Esophagus squamous epithelium (tissue), 5 donors: ENCODE measurements at regions not wholly inside any gene's neighbourhood (a gene's known extent, or its start where the extent isn't known, plus 50 kb on each side); places are given as distances from the start of the nearest gene placed in this dataset.

ENCODE experiments used
- DNase-seq: peaks from one replicate; lab custom pipeline; 2025; lab: John Stamatoyannopoulos, UW
- H3K27ac ChIP-seq, 4 donors: fragments of 200-600 bp; sonication (generic); one replicate each; pipeline ENCODE4 v1.5.1; 2016 to 2019; ENCODE audit warnings: mild to moderate bottlenecking in 1 of 4
- H3K27me3 ChIP-seq, 4 donors: fragments of 200-600 bp; sonication (generic); 1 replicate in 3 of 4; 2 replicates in 1 of 4; pipeline versions ENCODE4 v1.5.1 to v1.6.0; 2017 to 2021; ENCODE audit warnings: antibody characterized with exemption in 1 of 4
- H3K36me3 ChIP-seq, 3 donors: fragments of 200-600 bp; sonication (generic); one replicate each; pipeline ENCODE4 v1.5.1; 2016 to 2019
- H3K4me1 ChIP-seq, 3 donors: fragments of 200-600 bp; sonication (generic); one replicate each; pipeline ENCODE4 v1.5.1; 2017 to 2019
- H3K4me3 ChIP-seq, 4 donors: fragments of 200-600 bp; sonication (generic); 1 replicate in 3 of 4; 2 replicates in 1 of 4; pipeline ENCODE4 v1.5.1; 2016 to 2019; ENCODE audit warnings: mild to moderate bottlenecking in 2 of 4, moderate library complexity in 1 of 4
- H3K9me3 ChIP-seq, 3 donors: fragments of 200-600 bp; sonication (generic); one replicate each; pipeline ENCODE4 v1.5.1; 2016 to 2019
- POLR2A ChIP-seq, 4 donors: fragments of 450-650 bp; IDR thresholded peaks; one replicate each; pipeline ENCODE4 v1.6.1; 2017; ENCODE audit warnings: antibody characterized with exemption in 4 of 4, mild to moderate bottlenecking in 4 of 4, moderate library complexity in 3 of 4
- WGBS, 2 donors: methylation state at CpG; one replicate each; pipeline ENCODE4 v1.1.5; 2018; 5-methylcytosine and 5-hydroxymethylcytosine counted together
- intact Hi-C: fragments of 100-400 bp; cut with DNase I; formaldehyde crosslinking; loops from one replicate; pipeline ENCODE4 v1.15.0; 2022
- TF ChIP-seq, protein P1 (sequence below), 6 experiments: fragments of 450-650 bp in 4 of 6; fragments of 200-600 bp in 2 of 6; sonication (generic) in 2 of 6; IDR thresholded peaks; one replicate each; pipeline ENCODE4 v1.5.1; 2016 to 2019; ENCODE audit warnings: antibody characterized with exemption in 6 of 6, mild to moderate bottlenecking in 4 of 6, moderate library complexity in 4 of 6
- donor health status: DM: yes; HTN: yes; CAD: no.

DNA sequence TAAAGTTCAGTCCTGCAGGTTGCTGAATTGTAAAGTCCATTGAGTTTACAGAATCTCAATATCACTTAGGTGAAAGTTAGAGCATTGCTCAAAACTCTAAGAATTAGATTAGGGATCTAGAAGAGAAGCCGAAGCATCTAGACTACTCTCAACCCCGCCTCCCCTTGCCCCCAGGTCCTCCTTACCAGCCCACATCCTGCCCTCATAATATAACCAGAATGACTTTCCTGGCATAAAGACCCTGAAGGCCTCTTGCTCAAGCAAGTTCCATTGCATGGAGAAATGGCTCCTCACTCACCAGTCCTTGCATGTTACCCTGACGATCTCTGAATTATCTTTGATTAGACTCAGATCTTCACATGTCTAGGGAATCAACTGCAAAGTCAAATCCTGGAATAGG lies 78.8 kb downstream of the SPATA31C2 start:
- H3K27ac ChIP-seq = no peak overlapping the region
- 72 to 82% methylated on average over 2 to 3 of the region's 3 CpGs for WGBS, 2 donors
- no peaks in the 10 kb centered on the region for H3K27me3 ChIP-seq
- no peaks in the 10 kb centered on the region for H3K9me3 ChIP-seq
- DNase-seq = no peak
- no peak for TF ChIP-seq POLR2A (IDR thresholded peaks at IDR 0.05)
- TF ChIP-seq, protein P1, sequence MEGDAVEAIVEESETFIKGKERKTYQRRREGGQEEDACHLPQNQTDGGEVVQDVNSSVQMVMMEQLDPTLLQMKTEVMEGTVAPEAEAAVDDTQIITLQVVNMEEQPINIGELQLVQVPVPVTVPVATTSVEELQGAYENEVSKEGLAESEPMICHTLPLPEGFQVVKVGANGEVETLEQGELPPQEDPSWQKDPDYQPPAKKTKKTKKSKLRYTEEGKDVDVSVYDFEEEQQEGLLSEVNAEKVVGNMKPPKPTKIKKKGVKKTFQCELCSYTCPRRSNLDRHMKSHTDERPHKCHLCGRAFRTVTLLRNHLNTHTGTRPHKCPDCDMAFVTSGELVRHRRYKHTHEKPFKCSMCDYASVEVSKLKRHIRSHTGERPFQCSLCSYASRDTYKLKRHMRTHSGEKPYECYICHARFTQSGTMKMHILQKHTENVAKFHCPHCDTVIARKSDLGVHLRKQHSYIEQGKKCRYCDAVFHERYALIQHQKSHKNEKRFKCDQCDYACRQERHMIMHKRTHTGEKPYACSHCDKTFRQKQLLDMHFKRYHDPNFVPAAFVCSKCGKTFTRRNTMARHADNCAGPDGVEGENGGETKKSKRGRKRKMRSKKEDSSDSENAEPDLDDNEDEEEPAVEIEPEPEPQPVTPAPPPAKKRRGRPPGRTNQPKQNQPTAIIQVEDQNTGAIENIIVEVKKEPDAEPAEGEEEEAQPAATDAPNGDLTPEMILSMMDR (IDR thresholded peaks at IDR 0.05) = no peak
- H3K4me3 ChIP-seq = no peak overlapping the region
- H3K4me1 ChIP-seq = no peaks in the 10 kb centered on the region
- intact Hi-C loops = no loop called here
- H3K36me3 ChIP-seq = no peaks in the 10 kb centered on the region

DNA sequence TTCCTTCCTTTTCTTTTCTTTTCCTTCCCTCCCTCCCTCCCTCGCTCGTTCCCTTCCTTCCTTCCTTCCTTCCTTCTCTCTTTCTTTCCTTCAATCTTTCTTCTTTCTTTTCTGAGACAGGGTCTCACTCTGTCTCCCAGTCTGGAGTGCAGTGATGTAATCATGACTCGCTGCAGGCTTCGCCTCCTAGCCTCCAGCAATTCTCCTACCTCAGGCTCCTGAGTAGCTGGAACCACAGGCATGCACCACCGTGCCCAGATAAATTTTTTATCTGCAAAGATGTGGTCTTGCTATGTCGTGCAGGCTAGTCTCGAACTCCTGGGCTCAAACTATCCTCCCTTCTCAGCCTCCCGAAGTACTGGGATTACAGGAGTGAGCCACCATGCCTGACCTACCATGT lies 81.4 kb downstream of the SPATA31C2 start:
- no peak for DNase-seq

DNA sequence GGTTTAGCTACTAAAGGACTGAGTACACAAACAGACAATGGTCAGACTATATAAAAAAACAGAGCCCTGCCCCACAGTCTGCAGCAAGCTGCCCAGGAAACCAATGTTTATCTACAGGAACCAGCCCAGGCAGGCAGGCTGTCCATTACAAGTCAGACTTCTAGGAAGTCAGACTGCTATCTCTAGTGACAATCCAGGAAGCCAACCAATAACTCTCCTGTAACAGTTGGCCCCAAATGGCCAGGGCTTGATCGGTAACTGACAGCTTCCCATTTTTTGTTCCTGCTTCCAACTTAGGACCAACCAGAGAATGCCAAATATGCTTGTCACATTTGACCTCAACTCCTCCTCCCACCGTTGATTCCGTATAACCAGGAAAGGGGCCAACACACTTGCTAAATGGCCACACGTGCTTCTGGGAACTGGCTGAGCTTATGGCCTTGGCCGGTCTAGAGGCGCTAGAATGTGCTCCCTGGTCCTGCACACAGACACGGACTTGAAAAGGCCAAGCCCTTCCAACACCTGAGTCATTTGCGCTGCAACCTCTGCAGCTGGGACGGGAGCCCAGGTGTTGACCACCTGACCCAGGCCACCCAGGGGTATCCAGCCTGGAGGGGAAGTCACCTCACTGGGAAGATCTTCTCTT lies 79.6 kb upstream of the CDK20 start:
- intact Hi-C loops = no loop called here

More for the DNA sequence above, 81.4 kb downstream of the SPATA31C2 start:
- intact Hi-C loops = no loop called here
- Histone ChIP-seq H3K27ac (no peak overlapping the region), H3K4me1 (no peaks in the 10 kb centered on the region), H3K4me3 (no peak overlapping the region), H3K27me3 (no peaks in the 10 kb centered on the region), H3K9me3 (no peaks in the 10 kb centered on the region), H3K36me3 (no peaks in the 10 kb centered on the region)
- TF ChIP-seq, protein P1 (IDR thresholded peaks at IDR 0.05) = no peak
- no peak for TF ChIP-seq POLR2A (IDR thresholded peaks at IDR 0.05)
- 59 to 64% methylated on average over 8 of the region's 8 CpGs for WGBS, 2 donors

DNA sequence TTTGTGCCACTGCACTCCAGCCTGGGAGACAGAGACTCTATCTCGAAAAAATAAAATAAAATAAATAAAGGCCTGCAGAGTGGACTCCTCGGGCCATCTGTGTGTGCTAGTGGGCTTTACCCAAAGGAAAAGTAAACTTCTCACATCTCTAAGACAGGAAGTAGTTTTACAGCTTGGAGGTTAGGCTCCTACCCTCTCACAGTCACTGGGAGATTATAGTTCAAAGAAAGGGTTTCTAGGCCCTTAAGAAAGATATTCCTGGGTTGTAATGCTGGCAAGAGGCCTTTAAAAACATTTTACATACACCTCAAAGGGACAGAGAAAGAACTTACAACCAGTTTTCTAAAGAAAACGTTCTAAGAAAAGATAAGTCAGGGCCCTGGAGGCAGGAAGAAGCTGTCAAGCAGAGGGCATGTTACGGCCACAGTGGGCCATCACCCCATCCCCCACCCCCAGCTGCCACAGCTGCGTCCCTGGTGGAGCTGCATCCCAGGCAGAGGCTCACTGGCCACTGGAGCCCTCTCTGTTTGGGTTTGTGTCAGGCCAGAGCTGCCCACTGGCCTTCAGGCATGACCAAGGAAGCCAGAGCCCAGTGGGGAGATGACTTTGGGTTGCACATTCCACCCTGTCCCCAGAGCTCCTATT lies 78.1 kb upstream of the CDK20 start:
- Histone ChIP-seq H3K9me3 (no peaks in the 10 kb centered on the region), H3K4me3 (no peak overlapping the region), H3K36me3 (no peaks in the 10 kb centered on the region), H3K27ac (no peak overlapping the region), H3K4me1 (no peaks in the 10 kb centered on the region), H3K27me3 (peaks cover 0 to 6% (median 0%) of the 10 kb centered on the region in 4 donors)
- DNase-seq = no peak
- TF ChIP-seq, protein P1 (IDR thresholded peaks at IDR 0.05) = no peak
- TF ChIP-seq POLR2A (IDR thresholded peaks at IDR 0.05) = no peak
- intact Hi-C loops = no loop called here
- WGBS, 2 donors = 33 to 54% methylated on average over 4 to 5 of the region's 5 CpGs

More for the DNA sequence above, 79.6 kb upstream of the CDK20 start:
- TF ChIP-seq POLR2A (IDR thresholded peaks at IDR 0.05) = no peak
- TF ChIP-seq, protein P1 (IDR thresholded peaks at IDR 0.05) = no peak
- Histone ChIP-seq H3K9me3 (no peaks in the 10 kb centered on the region), H3K4me1 (no peaks in the 10 kb centered on the region), H3K27me3 (peaks cover 0 to 6% (median 0%) of the 10 kb centered on the region in 4 donors), H3K4me3 (no peak overlapping the region), H3K27ac (no peak overlapping the region), H3K36me3 (no peaks in the 10 kb centered on the region)
- 76 to 85% methylated on average over 4 to 8 of the region's 9 CpGs for WGBS, 2 donors
- no peak for DNase-seq

DNA sequence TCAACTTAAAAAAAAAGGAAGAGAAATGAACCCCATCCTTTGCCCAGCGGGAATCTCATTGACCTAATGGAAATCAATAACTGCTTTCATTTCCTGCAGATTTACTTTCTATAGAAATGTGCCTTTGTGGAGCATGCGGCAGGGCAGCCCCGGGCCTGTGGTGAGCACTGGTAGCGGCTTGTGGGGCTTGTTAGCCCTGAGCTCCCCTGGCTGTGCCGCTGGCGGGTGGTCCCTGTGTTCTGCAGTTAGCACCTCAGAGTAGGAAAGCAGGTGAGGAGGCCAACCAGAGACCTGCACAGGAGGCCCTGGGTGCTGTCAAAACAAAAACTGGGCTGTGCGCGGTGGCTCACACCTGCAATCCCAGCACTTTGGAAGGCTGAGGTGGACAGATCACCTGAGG lies 76.8 kb upstream of the CDK20 start:
- Histone ChIP-seq H3K36me3 (no peaks in the 10 kb centered on the region), H3K4me1 (no peaks in the 10 kb centered on the region), H3K4me3 (no peak overlapping the region), H3K9me3 (no peaks in the 10 kb centered on the region), H3K27ac (no peak overlapping the region), H3K27me3 (peaks cover 0 to 6% (median 0%) of the 10 kb centered on the region in 4 donors)
- intact Hi-C loops = no loop called here
- no peak for DNase-seq
- WGBS, 2 donors = 96 to 100% methylated on average over 2 to 3 of the region's 8 CpGs
- TF ChIP-seq, protein P1 (IDR thresholded peaks at IDR 0.05) = no peak
- no peak for TF ChIP-seq POLR2A (IDR thresholded peaks at IDR 0.05)
